Right lobe of liver (tissue), 4 donors: ENCODE measurements at regions not wholly inside any gene's neighbourhood (a gene's known extent, or its start where the extent isn't known, plus 50 kb on each side); places are given as distances from the start of the nearest gene placed in this dataset.

Experiments
- CTCF ChIP-seq, 4 donors: fragments of 200-600 bp in 3 of 4; fragments of 450-650 bp in 1 of 4; IDR thresholded peaks; one replicate each; pipeline versions ENCODE4 v1.5.1 to v1.8.0; 2016 to 2022; ENCODE audit warnings: antibody characterized with exemption in 4 of 4, mild to moderate bottlenecking in 2 of 4
- POLR2A ChIP-seq: fragments of 450-650 bp; IDR thresholded peaks from one replicate; pipeline ENCODE4 v1.6.1; 2017; ENCODE audit warnings: antibody characterized with exemption, mild to moderate bottlenecking
- donor health status: DM: no; HTN: no; CAD: no.
- donor health status: DM: no; HTN: no; CAD: no.
- donor health status: DM: no; HTN: yes; CAD: no.

DNA sequence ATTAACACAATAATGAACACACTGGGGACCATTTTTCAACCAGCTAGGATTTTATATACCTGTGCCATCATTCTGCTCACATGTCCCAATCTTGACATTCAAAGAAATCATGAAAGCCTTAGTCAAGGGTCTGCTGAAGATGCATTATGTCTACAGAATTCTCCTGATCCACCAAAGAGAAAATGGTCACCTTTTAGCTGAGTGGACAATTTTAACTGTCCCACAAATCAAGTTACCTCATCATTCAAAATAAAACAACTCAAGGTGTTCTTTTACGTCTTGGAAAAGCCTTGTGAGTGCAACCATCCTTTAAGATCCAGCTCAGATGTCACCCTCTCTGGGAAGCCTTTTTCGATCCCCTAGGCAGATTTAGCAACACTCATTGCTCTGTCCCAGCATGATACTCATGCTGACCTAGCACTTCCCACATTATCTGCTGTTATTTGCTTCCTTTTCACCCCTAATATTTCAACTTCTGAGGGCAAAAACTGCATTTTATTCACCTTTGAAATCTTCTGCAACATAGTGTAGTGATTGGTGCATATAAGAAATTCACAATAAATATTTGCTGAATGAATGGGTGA, 80.1 kb downstream of the LMO4 start:
- TF ChIP-seq POLR2A (no peak), CTCF (IDR thresholded peaks at IDR 0.05) (no peak)
